Cerebellar cortex (tissue), 1 donor: ENCODE measurements at regions not wholly inside any gene's neighbourhood (a gene's known extent, or its start where the extent isn't known, plus 50 kb on each side); places are given as distances from the start of the nearest gene placed in this dataset.
A peak's percentile ranks its signal among the peaks of the same experiment; 100 is the strongest.
"Not testable (repeated sequence)": the region's sequence is repeated elsewhere in the genome, so short reads cannot be mapped to it uniquely, and the experiment has no call there.

Source experiments
- DNase-seq: peaks from one replicate; pipeline ENCODE4 v3.0.0-alpha.2; 2015; ENCODE audit warnings: low spot score

DNA sequence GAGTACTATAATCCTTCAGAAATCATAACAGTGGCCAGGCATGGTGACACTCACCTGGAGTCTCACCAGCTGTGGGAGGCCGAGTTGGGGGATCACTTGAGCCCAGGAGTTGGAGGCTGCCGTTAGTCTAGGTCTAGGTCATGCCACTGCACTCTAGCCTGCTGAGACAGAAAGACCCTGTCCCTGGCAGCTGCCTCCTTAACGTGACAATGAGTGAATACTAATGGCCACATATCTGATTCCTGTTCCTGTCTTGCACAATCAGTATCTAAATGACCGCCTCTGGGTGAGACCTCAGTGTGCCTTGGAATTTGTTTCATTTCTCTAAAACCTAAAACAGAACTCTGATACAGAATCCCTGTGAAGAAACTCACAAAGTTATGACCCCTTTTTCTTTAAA lies 131.0 kb upstream of the DAB2 start:
- no peak for DNase-seq

DNA sequence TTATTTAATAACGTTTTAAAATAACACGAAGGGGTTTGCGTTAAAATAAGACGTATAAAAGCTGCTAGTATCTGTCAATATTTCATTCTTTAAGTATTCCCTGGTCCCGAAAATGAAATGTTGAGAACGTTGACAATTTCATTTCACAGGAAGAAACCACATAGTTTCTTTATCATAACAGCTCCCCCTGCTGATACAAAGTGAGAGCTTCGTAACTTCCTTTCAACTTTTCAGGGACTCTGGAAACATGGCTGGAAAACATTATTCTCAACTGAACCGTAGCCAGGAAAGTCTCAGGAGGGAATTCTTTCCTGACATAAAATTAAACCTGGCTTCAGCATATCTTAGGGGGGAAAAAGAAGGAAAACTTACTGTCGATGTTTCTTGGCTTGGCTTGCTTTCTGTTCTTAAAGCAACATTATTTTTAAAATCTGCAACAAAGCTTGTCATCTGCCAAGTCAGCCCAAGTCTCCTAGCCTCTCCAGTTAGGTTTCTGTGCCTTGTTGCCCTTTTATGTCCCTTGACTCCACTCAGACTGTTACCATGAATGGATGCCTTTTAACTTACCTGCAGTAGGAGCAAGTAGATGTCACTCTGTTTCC lies 122.9 kb upstream of the DAB2 start:
- DNase-seq, result peak; percentile 42

DNA sequence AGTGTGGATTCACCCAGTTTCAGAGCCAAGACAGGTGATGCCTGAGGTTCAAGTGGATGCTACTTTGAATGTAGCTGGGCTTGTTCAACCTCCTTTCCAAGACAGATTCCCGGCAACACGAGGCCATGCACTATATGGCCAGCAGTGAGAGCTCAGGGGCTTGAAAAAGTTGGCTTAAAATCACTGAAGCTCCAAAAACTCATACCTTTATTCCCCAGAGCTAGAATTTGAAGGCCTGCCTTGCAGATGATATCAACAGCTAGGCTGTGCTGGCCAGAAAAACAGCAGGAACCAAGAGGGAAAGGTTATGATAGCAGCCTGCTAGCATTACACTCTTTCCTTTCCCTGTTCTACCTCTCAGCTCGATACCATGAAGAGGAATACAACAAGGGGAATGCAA lies 120.2 kb upstream of the DAB2 start:
- DNase-seq, result no peak

DNA sequence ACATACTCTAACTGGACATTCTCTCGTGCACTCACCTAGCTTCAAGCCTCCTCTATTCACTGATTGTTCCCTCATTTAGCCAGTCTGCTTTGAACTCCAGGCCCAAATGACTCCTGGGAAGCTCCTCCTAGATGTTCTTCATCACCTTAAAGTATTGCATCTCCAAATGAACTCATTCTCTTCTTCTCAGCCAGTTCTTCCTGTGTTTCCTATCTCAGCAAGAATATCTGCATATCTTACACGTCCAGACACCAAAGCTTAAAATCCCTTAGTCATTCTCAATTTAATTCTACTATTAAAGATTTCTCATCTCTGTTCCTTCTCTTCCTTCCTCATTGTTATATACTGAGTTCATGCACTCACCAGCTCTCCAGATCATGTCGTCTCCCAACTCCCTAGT lies 118.6 kb upstream of the DAB2 start:
- DNase-seq, result no peak

DNA sequence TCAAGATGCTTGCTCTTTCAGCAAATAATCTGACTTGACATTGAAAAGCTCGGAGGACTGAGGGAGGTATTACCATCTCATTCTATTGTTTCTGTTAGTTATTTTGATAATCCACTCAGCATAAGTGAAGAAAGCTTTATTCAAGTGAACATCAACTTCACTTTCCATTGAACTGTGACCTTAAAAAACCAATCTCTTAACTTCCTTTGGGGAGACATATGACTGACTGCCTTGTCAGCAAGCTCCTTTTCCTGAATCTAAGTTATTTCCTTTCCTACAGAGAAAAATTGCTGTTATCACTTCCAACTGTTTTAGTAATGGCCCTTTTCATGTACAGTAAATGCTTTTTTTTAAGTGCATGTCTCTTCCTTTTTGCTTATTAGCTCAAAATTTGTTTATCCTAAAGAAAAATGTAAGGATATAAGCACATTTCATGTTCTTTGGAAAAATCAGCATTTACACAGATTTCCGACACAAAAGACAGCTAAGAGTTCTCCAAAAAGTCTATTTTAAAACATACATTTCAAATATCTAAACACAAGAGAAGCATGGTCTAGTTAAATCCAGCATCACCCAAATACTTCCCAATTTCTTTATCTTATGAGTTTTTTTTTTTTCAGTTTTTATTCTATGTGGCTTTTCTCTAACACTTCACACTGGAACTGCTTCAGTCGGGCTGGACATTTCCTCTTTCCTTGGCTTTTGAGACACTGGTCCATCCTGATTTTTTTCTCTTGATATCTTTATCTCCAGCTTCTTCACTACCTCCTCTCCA lies 117.9 kb upstream of the DAB2 start:
- no peak for DNase-seq

GRCh38 chr5:39541920-39542319 lies 117.1 kb upstream of the DAB2 start:
- no peak for DNase-seq

DNA sequence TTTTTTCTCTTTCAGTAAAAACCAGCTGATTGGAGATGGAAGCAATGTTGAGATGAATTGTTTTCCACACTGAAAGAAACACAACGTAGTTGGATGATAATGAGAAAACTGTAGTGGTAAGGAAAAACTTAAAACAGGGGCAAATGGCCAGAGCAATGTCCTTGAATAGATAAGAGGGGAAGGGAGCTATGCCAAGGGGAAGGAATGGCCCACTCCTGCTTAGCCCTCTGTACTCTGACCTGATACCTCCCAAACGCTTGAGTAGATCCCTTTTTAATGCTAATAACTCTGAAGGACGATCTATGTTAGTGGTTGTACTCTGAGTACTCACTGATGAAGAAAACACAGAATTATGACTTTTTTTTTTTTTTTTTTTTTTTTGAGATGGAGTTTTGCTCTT lies 114.7 kb upstream of the DAB2 start:
- no peak for DNase-seq

DNA sequence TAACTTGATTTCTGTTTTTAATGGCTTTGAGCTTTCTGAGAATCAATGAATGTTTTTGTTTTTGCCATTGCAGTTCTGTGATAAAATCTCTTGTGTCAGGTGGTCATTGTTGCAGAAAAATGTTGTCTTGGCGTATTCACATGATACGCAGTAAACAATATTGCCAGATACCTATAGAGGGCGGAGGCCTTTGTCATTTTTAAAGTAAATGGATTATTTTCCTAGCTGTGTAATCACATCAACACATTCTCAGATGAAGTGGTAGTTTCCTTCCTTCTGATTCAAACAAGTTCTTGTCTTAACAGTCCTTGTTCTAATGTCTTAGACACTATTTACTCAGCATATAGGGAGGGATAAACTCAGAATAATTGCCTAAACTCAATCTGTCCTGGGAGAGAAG lies 109.9 kb upstream of the DAB2 start:
- no peak for DNase-seq

- no peak for DNase-seq
These were observed 109.0 kb upstream of the DAB2 start for GRCh38 chr5:39533749-39534148.

- DNase-seq, result no peak
These were observed 107.7 kb upstream of the DAB2 start for GRCh38 chr5:39532511-39532910.

GRCh38 chr5:39531306-39531705 lies 106.5 kb upstream of the DAB2 start:
- DNase-seq, result no peak

GRCh38 chr5:39526914-39527477 lies 102.2 kb upstream of the DAB2 start:
- no peak for DNase-seq

- DNase-seq, result not testable (repeated sequence)
These were observed 101.0 kb upstream of the DAB2 start for GRCh38 chr5:39525781-39526180.

DNA sequence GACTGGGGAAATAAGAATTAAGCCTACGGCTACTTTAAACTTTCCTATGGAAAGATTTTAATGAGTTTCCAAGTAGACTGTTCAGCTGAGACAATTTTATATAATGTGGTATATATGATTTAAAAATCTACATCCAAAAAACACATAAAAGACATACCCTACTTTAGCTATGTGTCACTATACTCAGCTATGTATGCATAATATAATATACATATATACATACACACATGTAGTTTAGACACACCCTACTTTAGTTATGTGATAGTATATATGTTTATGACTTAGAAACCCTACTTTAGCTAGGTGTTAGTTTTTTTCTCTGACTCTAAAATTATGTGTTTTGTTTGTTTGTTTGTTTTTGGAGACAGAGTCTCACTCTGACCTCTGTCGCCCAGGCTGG lies 100.5 kb upstream of the DAB2 start:
- DNase-seq, result no peak

DNA sequence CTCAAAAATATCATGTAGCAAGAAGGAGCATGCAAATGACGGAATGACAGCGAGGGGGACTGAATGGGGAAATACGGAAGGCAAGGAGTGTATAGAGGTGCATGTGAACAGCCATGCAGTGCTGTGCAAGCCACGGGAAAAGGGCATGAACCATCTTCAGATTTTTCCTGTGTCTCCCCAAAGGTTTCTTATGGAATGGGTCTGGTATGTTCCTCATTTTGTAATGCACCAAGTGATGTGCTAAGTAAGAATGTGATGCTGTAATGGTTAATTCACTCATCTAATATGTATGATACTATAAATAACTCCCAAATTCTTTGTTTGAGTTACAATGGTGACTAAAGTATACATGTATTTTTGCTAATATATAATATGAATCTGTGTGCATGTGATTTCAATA lies 99.0 kb upstream of the DAB2 start:
- DNase-seq, result no peak

- DNase-seq, result no peak
These were observed 97.3 kb upstream of the DAB2 start for GRCh38 chr5:39521940-39522590.

GRCh38 chr5:39521098-39521860 lies 96.5 kb upstream of the DAB2 start:
- no peak for DNase-seq

GRCh38 chr5:39520232-39520572 lies 95.4 kb upstream of the DAB2 start:
- DNase-seq, result peak; percentile 52

- DNase-seq, result no peak
These were observed 94.9 kb upstream of the DAB2 start for GRCh38 chr5:39519566-39520231.

DNA sequence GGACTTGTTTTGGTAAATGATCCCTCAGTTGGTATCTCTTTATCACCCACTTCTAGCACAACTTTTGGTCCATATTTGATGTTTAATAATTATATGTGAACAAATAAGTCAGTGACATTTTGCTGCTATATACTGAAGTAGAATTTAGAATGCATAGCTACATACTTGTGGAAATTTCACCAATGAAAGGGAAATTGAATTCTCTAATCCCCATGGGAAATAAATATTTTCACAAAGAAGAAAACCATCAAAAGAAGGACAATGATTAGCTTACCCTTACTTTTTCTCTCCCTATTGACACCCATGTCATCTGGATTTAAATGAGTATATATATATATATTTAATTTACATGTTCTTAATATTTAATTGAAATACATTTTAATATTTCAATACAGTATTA lies 94.3 kb upstream of the DAB2 start:
- DNase-seq, result no peak

GRCh38 chr5:39518516-39518915 lies 93.7 kb upstream of the DAB2 start:
- peak; percentile 65 for DNase-seq

GRCh38 chr5:39517800-39518199 lies 93.0 kb upstream of the DAB2 start:
- no peak for DNase-seq
